Dendritic cell treated with granulocyte-macrophage colony-stimulating factor and Interleukin-4, amounts not matched to agents 40 ng/mL and 50 ng/mL, for 4 days (primary cell): ENCODE measurements at regions not wholly inside any gene's neighbourhood (a gene's known extent, or its start where the extent isn't known, plus 50 kb on each side); places are given as distances from the start of the nearest gene placed in this dataset.
"Not testable (repeated sequence)": the region's sequence is repeated elsewhere in the genome, so short reads cannot be mapped to it uniquely, and the experiment has no call there.

Experiments used
- H3K27ac Mint-ChIP-seq: one replicate; pipeline ENCODE4 v1.8.0; 2022; ENCODE audit warnings: mild to moderate bottlenecking, mixed read lengths
- H3K27me3 Mint-ChIP-seq: one replicate; pipeline ENCODE4 v1.8.0; 2022; ENCODE audit warnings: mild to moderate bottlenecking, mixed read lengths
- H3K36me3 Mint-ChIP-seq: one replicate; pipeline ENCODE4 v1.8.0; 2022; ENCODE audit warnings: low read depth, mixed read lengths
- H3K4me1 Mint-ChIP-seq: one replicate; pipeline ENCODE4 v1.8.0; 2022; ENCODE audit warnings: low read depth, mixed read lengths
- H3K4me3 Mint-ChIP-seq: one replicate; pipeline ENCODE4 v1.8.0; 2022; ENCODE audit warnings: mild to moderate bottlenecking, moderate library complexity, mixed read lengths
- H3K9me3 Mint-ChIP-seq: one replicate; pipeline ENCODE4 v1.8.0; 2022; ENCODE audit warnings: mixed read lengths
- intact Hi-C: fragments of 100-400 bp; cut with micrococcal nuclease; formaldehyde crosslinking; loops from one replicate; pipeline ENCODE4 v1.15.0; 2022

GRCh38 chr4:94063084-94063483, 144.6 kb upstream of the SMARCAD1 start:
- Mint-ChIP-seq H3K9me3 (no peaks in the 10 kb centered on the region), H3K36me3 (no peaks in the 10 kb centered on the region), H3K4me3 (no peak overlapping the region), H3K4me1 (no peaks in the 10 kb centered on the region), H3K27me3 (no peaks in the 10 kb centered on the region), H3K27ac (no peak overlapping the region)
- intact Hi-C loops, result no loop called here

GRCh38 chr4:94068753-94069719, 138.6 kb upstream of the SMARCAD1 start:
- no peaks in the 10 kb centered on the region for H3K9me3 Mint-ChIP-seq
- H3K36me3 Mint-ChIP-seq, result no peaks in the 10 kb centered on the region
- no peak overlapping the region for H3K4me3 Mint-ChIP-seq
- H3K27ac Mint-ChIP-seq, result no peak overlapping the region
- intact Hi-C loops, result no loop called here
- no peaks in the 10 kb centered on the region for H3K27me3 Mint-ChIP-seq
- H3K4me1 Mint-ChIP-seq, result no peaks in the 10 kb centered on the region

- Mint-ChIP-seq H3K27me3 (no peaks in the 10 kb centered on the region), H3K4me3 (no peak overlapping the region), H3K27ac (no peak overlapping the region), H3K36me3 (no peaks in the 10 kb centered on the region), H3K4me1 (no peaks in the 10 kb centered on the region), H3K9me3 (peaks cover 14% of the 10 kb centered on the region)
- intact Hi-C loops, result no loop called here
Measured at GRCh38 chr4:94076498-94076897, 131.2 kb upstream of the SMARCAD1 start.

- no peaks in the 10 kb centered on the region for H3K36me3 Mint-ChIP-seq
- no peaks in the 10 kb centered on the region for H3K4me1 Mint-ChIP-seq
- H3K4me3 Mint-ChIP-seq, result no peak overlapping the region
- peaks cover 79% of the 10 kb centered on the region for H3K9me3 Mint-ChIP-seq
- H3K27ac Mint-ChIP-seq, result no peak overlapping the region
- intact Hi-C loops, result no loop called here
- no peaks in the 10 kb centered on the region for H3K27me3 Mint-ChIP-seq
Measured at GRCh38 chr4:94084155-94084554, 123.5 kb upstream of the SMARCAD1 start.

GRCh38 chr4:94099141-94099540, 108.5 kb upstream of the SMARCAD1 start:
- H3K27me3 Mint-ChIP-seq, H3K4me3 Mint-ChIP-seq, H3K36me3 Mint-ChIP-seq, intact Hi-C loops, H3K4me1 Mint-ChIP-seq, H3K27ac Mint-ChIP-seq: not testable (repeated sequence)
- peaks cover 43% of the 10 kb centered on the region for H3K9me3 Mint-ChIP-seq

GRCh38 chr4:94112644-94113043, 95.0 kb upstream of the SMARCAD1 start:
- Mint-ChIP-seq H3K9me3 (no peaks in the 10 kb centered on the region), H3K27ac (no peak overlapping the region), H3K27me3 (no peaks in the 10 kb centered on the region), H3K36me3 (no peaks in the 10 kb centered on the region), H3K4me1 (no peaks in the 10 kb centered on the region), H3K4me3 (no peak overlapping the region)
- intact Hi-C loops, result no loop called here

- Mint-ChIP-seq H3K36me3 (no peaks in the 10 kb centered on the region), H3K9me3 (no peaks in the 10 kb centered on the region), H3K27ac (no peak overlapping the region), H3K4me1 (no peaks in the 10 kb centered on the region), H3K27me3 (no peaks in the 10 kb centered on the region), H3K4me3 (no peak overlapping the region)
- intact Hi-C loops, result no loop called here
Measured at GRCh38 chr4:94115687-94116086, 92.0 kb upstream of the SMARCAD1 start.

- no peaks in the 10 kb centered on the region for H3K36me3 Mint-ChIP-seq
- H3K4me3 Mint-ChIP-seq, result no peak overlapping the region
- H3K27ac Mint-ChIP-seq, result no peak overlapping the region
- no peaks in the 10 kb centered on the region for H3K9me3 Mint-ChIP-seq
- H3K27me3 Mint-ChIP-seq, result no peaks in the 10 kb centered on the region
- intact Hi-C loops, result no loop called here
- no peaks in the 10 kb centered on the region for H3K4me1 Mint-ChIP-seq
Measured at GRCh38 chr4:94116842-94117241, 90.8 kb upstream of the SMARCAD1 start.

- no peaks in the 10 kb centered on the region for H3K9me3 Mint-ChIP-seq
- no peaks in the 10 kb centered on the region for H3K36me3 Mint-ChIP-seq
- H3K27me3 Mint-ChIP-seq, result no peaks in the 10 kb centered on the region
- no peaks in the 10 kb centered on the region for H3K4me1 Mint-ChIP-seq
- no peak overlapping the region for H3K27ac Mint-ChIP-seq
- intact Hi-C loops, result loop anchor here (1.0 kb wide), 1 partner anchor 335 kb away; no protein-coding TSS in a partner anchor
- H3K4me3 Mint-ChIP-seq, result no peak overlapping the region
Measured at GRCh38 chr4:94126669-94127068, 81.0 kb upstream of the SMARCAD1 start.

- H3K27me3 Mint-ChIP-seq, result no peaks in the 10 kb centered on the region
- intact Hi-C loops, result loop anchor here (1.0 kb wide), 1 partner anchor 337 kb away; no protein-coding TSS in a partner anchor
- no peaks in the 10 kb centered on the region for H3K4me1 Mint-ChIP-seq
- H3K9me3 Mint-ChIP-seq, result no peaks in the 10 kb centered on the region
- H3K4me3 Mint-ChIP-seq, result no peak overlapping the region
- no peak overlapping the region for H3K27ac Mint-ChIP-seq
- no peaks in the 10 kb centered on the region for H3K36me3 Mint-ChIP-seq
Measured at GRCh38 chr4:94127707-94128328, 79.8 kb upstream of the SMARCAD1 start.

GRCh38 chr4:94131212-94131611, 76.5 kb upstream of the SMARCAD1 start:
- Mint-ChIP-seq H3K27ac (no peak overlapping the region), H3K27me3 (no peaks in the 10 kb centered on the region), H3K36me3 (no peaks in the 10 kb centered on the region), H3K4me1 (no peaks in the 10 kb centered on the region), H3K9me3 (no peaks in the 10 kb centered on the region), H3K4me3 (no peak overlapping the region)
- intact Hi-C loops, result no loop called here

- H3K27ac Mint-ChIP-seq, result no peak overlapping the region
- H3K9me3 Mint-ChIP-seq, result no peaks in the 10 kb centered on the region
- peaks cover 3% of the 10 kb centered on the region for H3K27me3 Mint-ChIP-seq
Measured at GRCh38 chr4:94135701-94136100, 72.0 kb upstream of the SMARCAD1 start.

GRCh38 chr4:94139931-94140612, 67.6 kb upstream of the SMARCAD1 start:
- H3K36me3 Mint-ChIP-seq, result no peaks in the 10 kb centered on the region
- no peaks in the 10 kb centered on the region for H3K4me1 Mint-ChIP-seq
- peaks cover 4% of the 10 kb centered on the region for H3K27me3 Mint-ChIP-seq
- no peak overlapping the region for H3K27ac Mint-ChIP-seq
- no peaks in the 10 kb centered on the region for H3K9me3 Mint-ChIP-seq
- no peak overlapping the region for H3K4me3 Mint-ChIP-seq
- intact Hi-C loops, result no loop called here

More at GRCh38 chr4:94135701-94136100, 72.0 kb upstream of the SMARCAD1 start:
- Mint-ChIP-seq H3K4me3 (no peak overlapping the region), H3K36me3 (no peaks in the 10 kb centered on the region), H3K4me1 (no peaks in the 10 kb centered on the region)
- intact Hi-C loops, result no loop called here

GRCh38 chr4:94141001-94141400, 66.7 kb upstream of the SMARCAD1 start:
- no peaks in the 10 kb centered on the region for H3K9me3 Mint-ChIP-seq
- H3K27me3 Mint-ChIP-seq, result peaks cover 4% of the 10 kb centered on the region
- H3K4me3 Mint-ChIP-seq, result no peak overlapping the region
- H3K4me1 Mint-ChIP-seq, result no peaks in the 10 kb centered on the region
- intact Hi-C loops, result no loop called here
- H3K36me3 Mint-ChIP-seq, result no peaks in the 10 kb centered on the region
- no peak overlapping the region for H3K27ac Mint-ChIP-seq
